Astrocyte (in vitro differentiated cells and primary cell): ENCODE measurements at regions not wholly inside any gene's neighbourhood (a gene's known extent, or its start where the extent isn't known, plus 50 kb on each side); places are given as distances from the start of the nearest gene placed in this dataset.
A peak's percentile ranks its signal among the peaks of the same experiment; 100 is the strongest.

ENCODE experiments used
- DNase-seq: peaks from one replicate; pipeline ENCODE4 v3.0.0-alpha.2; 2010; ENCODE audit warnings: low read depth
- FAIRE-seq: peaks from 2 replicates; lab custom pipeline; 2011; peaks lifted over from hg19 to GRCh38; lab: Jason Lieb, UNC
- H2AFZ ChIP-seq: 2 replicates; pipeline ENCODE4 v1.6.0; 2012; ENCODE audit warnings: low read depth, low read length, inconsistent platforms
- H3K27ac ChIP-seq: 2 replicates; pipeline ENCODE4 v1.5.1; 2011; ENCODE audit warnings: low read depth, low read length, inconsistent platforms
- H3K27me3 ChIP-seq: 2 replicates; pipeline ENCODE4 v1.6.0; 2011; ENCODE audit warnings: low read length, inconsistent platforms; ENCODE audit not compliant: insufficient read depth
- H3K36me3 ChIP-seq: 2 replicates; pipeline ENCODE4 v1.5.1; 2011; ENCODE audit warnings: low read length, inconsistent platforms; ENCODE audit not compliant: insufficient read depth
- H3K4me1 ChIP-seq: 2 replicates; pipeline ENCODE4 v1.5.1; 2011; ENCODE audit warnings: low read length, inconsistent platforms; ENCODE audit not compliant: insufficient read depth
- H3K4me2 ChIP-seq: 2 replicates; pipeline ENCODE4 v1.6.0; 2012; ENCODE audit warnings: low read length, inconsistent platforms
- H3K4me3 ChIP-seq: 2 replicates; pipeline ENCODE4 v1.5.1; 2011; ENCODE audit warnings: low read depth, mild to moderate bottlenecking, low read length, inconsistent platforms; ENCODE audit not compliant: insufficient read depth
- H3K79me2 ChIP-seq: 2 replicates; pipeline ENCODE4 v1.6.0; 2012; ENCODE audit warnings: mild to moderate bottlenecking, low read length, inconsistent platforms; ENCODE audit not compliant: insufficient read depth
- H3K9ac ChIP-seq: 2 replicates; pipeline ENCODE4 v1.6.0; 2012; ENCODE audit warnings: mild to moderate bottlenecking, low read length, inconsistent platforms
- H3K9me3 ChIP-seq: 2 replicates; pipeline ENCODE4 v1.5.1; 2012; ENCODE audit warnings: low read depth, mild to moderate bottlenecking, low read length, inconsistent platforms; ENCODE audit not compliant: insufficient read depth
- H4K20me1 ChIP-seq: 2 replicates; pipeline ENCODE4 v1.6.0; 2012; ENCODE audit warnings: low read length, inconsistent platforms; ENCODE audit not compliant: insufficient read depth
- H3K27ac Mint-ChIP-seq: one replicate; pipeline ENCODE4 v1.8.0; 2021; ENCODE audit warnings: mild to moderate bottlenecking, mixed read lengths; ENCODE audit not compliant: unreplicated experiment
- H3K27me3 Mint-ChIP-seq: one replicate; pipeline ENCODE4 v1.8.0; 2021; ENCODE audit warnings: low read depth, mixed read lengths; ENCODE audit not compliant: unreplicated experiment
- H3K36me3 Mint-ChIP-seq: one replicate; pipeline ENCODE4 v1.8.0; 2021; ENCODE audit warnings: low read depth, mixed read lengths; ENCODE audit not compliant: unreplicated experiment
- H3K4me1 Mint-ChIP-seq: one replicate; pipeline ENCODE4 v1.8.0; 2021; ENCODE audit warnings: low read depth, mixed read lengths; ENCODE audit not compliant: unreplicated experiment
- H3K4me3 Mint-ChIP-seq: one replicate; pipeline ENCODE4 v1.8.0; 2021; ENCODE audit warnings: mild to moderate bottlenecking, moderate library complexity, mixed read lengths; ENCODE audit not compliant: unreplicated experiment
- H3K9me3 Mint-ChIP-seq: one replicate; pipeline ENCODE4 v1.8.0; 2021; ENCODE audit warnings: mild to moderate bottlenecking, mixed read lengths; ENCODE audit not compliant: unreplicated experiment
- EZH2 ChIP-seq: IDR thresholded peaks from 2 replicates; pipeline ENCODE4 v1.6.1; 2012; ENCODE audit warnings: mild to moderate bottlenecking, low read length, inconsistent platforms; ENCODE audit not compliant: insufficient read depth
- TF ChIP-seq, protein P1 (sequence below): IDR thresholded peaks from 2 replicates; pipeline ENCODE4 v1.5.1; 2011; ENCODE audit warnings: low read depth, mild to moderate bottlenecking, inconsistent platforms, low read length, moderate library complexity; ENCODE audit not compliant: insufficient read depth

- DNase-seq (no peak), FAIRE-seq (no peak)
- peaks cover 13% of the 10 kb centered on the region for H3K27me3 Mint-ChIP-seq
- no peaks in the 10 kb centered on the region for H3K9me3 Mint-ChIP-seq
- Histone ChIP-seq H4K20me1 (no peaks in the 10 kb centered on the region), H2AFZ (no peak overlapping the region), H3K79me2 (no peaks in the 10 kb centered on the region), H3K9me3 (no peaks in the 10 kb centered on the region), H3K27ac (no peak overlapping the region), H3K9ac (no peak overlapping the region), H3K4me2 (no peak overlapping the region), H3K4me3 (no peak overlapping the region), H3K4me1 (no peaks in the 10 kb centered on the region), H3K36me3 (no peaks in the 10 kb centered on the region), H3K27me3 (no peaks in the 10 kb centered on the region)
- H3K4me1 Mint-ChIP-seq, result peaks cover 15% of the 10 kb centered on the region
- no peak overlapping the region for H3K27ac Mint-ChIP-seq
- H3K4me3 Mint-ChIP-seq, result no peak overlapping the region
- no peak for TF ChIP-seq EZH2
- TF ChIP-seq, protein P1, sequence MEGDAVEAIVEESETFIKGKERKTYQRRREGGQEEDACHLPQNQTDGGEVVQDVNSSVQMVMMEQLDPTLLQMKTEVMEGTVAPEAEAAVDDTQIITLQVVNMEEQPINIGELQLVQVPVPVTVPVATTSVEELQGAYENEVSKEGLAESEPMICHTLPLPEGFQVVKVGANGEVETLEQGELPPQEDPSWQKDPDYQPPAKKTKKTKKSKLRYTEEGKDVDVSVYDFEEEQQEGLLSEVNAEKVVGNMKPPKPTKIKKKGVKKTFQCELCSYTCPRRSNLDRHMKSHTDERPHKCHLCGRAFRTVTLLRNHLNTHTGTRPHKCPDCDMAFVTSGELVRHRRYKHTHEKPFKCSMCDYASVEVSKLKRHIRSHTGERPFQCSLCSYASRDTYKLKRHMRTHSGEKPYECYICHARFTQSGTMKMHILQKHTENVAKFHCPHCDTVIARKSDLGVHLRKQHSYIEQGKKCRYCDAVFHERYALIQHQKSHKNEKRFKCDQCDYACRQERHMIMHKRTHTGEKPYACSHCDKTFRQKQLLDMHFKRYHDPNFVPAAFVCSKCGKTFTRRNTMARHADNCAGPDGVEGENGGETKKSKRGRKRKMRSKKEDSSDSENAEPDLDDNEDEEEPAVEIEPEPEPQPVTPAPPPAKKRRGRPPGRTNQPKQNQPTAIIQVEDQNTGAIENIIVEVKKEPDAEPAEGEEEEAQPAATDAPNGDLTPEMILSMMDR, result no peak
- no peaks in the 10 kb centered on the region for H3K36me3 Mint-ChIP-seq
Observed at GRCh38 chr11:116689413-116690127, 83.2 kb downstream of the BUD13 start.

GRCh38 chr11:116688202-116688540 lies 84.6 kb downstream of the BUD13 start:
- no peaks in the 10 kb centered on the region for H3K79me2 ChIP-seq
- H3K36me3 Mint-ChIP-seq, result no peaks in the 10 kb centered on the region
- H3K27me3 Mint-ChIP-seq, result peaks cover 7% of the 10 kb centered on the region
- no peaks in the 10 kb centered on the region for H3K36me3 ChIP-seq
- no peak overlapping the region for H3K4me2 ChIP-seq
- DNase-seq (no peak), FAIRE-seq (no peak)
- H3K27ac Mint-ChIP-seq, result no peak overlapping the region
- no peaks in the 10 kb centered on the region for H3K27me3 ChIP-seq
- H3K4me1 Mint-ChIP-seq, result peaks cover 15% of the 10 kb centered on the region
- H2AFZ ChIP-seq, result no peak overlapping the region
- no peak overlapping the region for H3K9ac ChIP-seq
- no peaks in the 10 kb centered on the region for H3K9me3 ChIP-seq
- no peak for TF ChIP-seq EZH2
- H4K20me1 ChIP-seq, result no peaks in the 10 kb centered on the region
- H3K9me3 Mint-ChIP-seq, result no peaks in the 10 kb centered on the region
- no peak overlapping the region for H3K27ac ChIP-seq
- no peak overlapping the region for H3K4me3 Mint-ChIP-seq
- no peak overlapping the region for H3K4me3 ChIP-seq
- no peaks in the 10 kb centered on the region for H3K4me1 ChIP-seq

GRCh38 chr11:116687458-116688201 lies 85.2 kb downstream of the BUD13 start:
- Histone ChIP-seq H3K4me2 (no peak overlapping the region), H3K36me3 (no peaks in the 10 kb centered on the region), H3K79me2 (no peaks in the 10 kb centered on the region), H2AFZ (no peak overlapping the region), H4K20me1 (no peaks in the 10 kb centered on the region), H3K4me3 (no peak overlapping the region), H3K4me1 (no peaks in the 10 kb centered on the region), H3K9me3 (no peaks in the 10 kb centered on the region), H3K27me3 (no peaks in the 10 kb centered on the region), H3K27ac (no peak overlapping the region), H3K9ac (no peak overlapping the region)
- DNase-seq, result no peak
- Mint-ChIP-seq H3K36me3 (no peaks in the 10 kb centered on the region), H3K27ac (peak overlapping the region; percentile 29), H3K4me3 (peak overlapping the region; percentile 7), H3K9me3 (no peaks in the 10 kb centered on the region), H3K4me1 (peaks cover 15% of the 10 kb centered on the region), H3K27me3 (peaks cover 4% of the 10 kb centered on the region)
- FAIRE-seq, result no peak
- no peak for TF ChIP-seq EZH2
- TF ChIP-seq, protein P1, result no peak
